ENCODE measurements at regions not wholly inside any gene's neighbourhood (a gene's known extent, or its start where the extent isn't known, plus 50 kb on each side); places are given as distances from the start of the nearest gene placed in this dataset.

DNA sequence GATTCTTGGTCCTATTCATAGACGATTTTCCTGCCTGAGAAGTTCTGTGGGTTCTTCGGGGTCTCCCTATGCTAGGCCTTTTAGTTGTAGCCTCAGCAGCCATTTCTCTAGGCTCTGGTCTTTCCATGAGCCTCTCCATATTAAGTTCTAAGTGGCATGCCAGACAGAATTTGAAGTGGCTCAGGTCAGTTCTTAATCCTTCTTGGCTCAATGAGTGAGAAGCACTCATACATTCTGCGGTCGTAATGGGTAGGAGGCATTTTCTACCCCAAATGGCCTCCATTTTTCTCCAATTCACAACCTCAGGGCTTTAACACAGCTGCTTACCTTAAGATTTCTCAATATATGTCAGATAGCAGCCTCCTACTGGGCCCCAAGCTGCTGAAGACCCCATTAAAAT, 405.3 kb upstream of the GALNT5 start:
- in situ Hi-C loops (cut with MboI) = no loop called here
- H3K9me3 ChIP-seq (ENCODE audit: low read depth) = no peaks in the 10 kb centered on the region
- no peak overlapping the region for H3K4me3 ChIP-seq
- no peak overlapping the region for H2AFZ ChIP-seq
- H3K36me3 ChIP-seq (ENCODE audit: low read depth) = no peaks in the 10 kb centered on the region
- H3K4me2 ChIP-seq (ENCODE audit: unreplicated experiment) = no peak overlapping the region
- H3K27ac ChIP-seq = no peak overlapping the region
- DNase-seq = no peak
- no peak overlapping the region for H3K9ac ChIP-seq
- TF ChIP-seq EZH2phosphoT487 (IDR thresholded peaks at IDR 0.05; ENCODE audit: insufficient read depth, low read depth) (no peak), EZH2 (IDR thresholded peaks at IDR 0.05; ENCODE audit: insufficient read depth, poor library complexity, severe bottlenecking) (no peak)
- H3K9me2 ChIP-seq (ENCODE audit: insufficient read depth) = no peaks in the 10 kb centered on the region
- no peaks in the 10 kb centered on the region for H3K27me3 ChIP-seq (replicated peaks; ENCODE audit: insufficient read depth)
- H4K20me1 ChIP-seq (ENCODE audit: insufficient read depth) = no peaks in the 10 kb centered on the region
- 43 to 51% methylated on average over 4 of the region's 4 CpGs for WGBS, 2 experiments (ENCODE audit: low coverage in 1 of 2, low lambda C conversion rate in 2 of 2, missing lambda C conversion rate in 2 of 2)
- H3K79me2 ChIP-seq (ENCODE audit: insufficient read depth) = no peaks in the 10 kb centered on the region
- no peaks in the 10 kb centered on the region for H3K4me1 ChIP-seq (ENCODE audit: insufficient read depth)
- H3F3A ChIP-seq (ENCODE audit: insufficient read depth) = no peaks in the 10 kb centered on the region

DNA sequence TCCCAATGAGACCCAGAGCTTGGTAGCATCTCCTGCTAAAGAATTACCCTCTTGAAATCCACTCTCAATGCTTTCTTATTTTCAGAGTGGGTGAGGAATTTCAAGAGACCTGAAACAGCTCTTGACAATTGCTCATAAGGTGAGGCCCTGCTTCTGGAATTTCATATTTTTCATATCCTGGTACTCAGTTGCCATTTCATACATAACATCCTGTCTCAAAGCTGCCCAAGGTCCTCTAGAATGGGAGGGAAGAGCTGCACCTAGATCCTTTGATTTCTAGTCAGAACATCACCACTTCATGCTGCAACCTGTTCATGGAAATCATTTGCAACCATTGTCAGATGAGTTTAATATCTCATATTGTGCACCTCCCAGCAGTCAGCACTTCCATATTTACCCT, 404.8 kb upstream of the GALNT5 start:
- TF ChIP-seq EZH2 (IDR thresholded peaks at IDR 0.05; ENCODE audit: insufficient read depth, poor library complexity, severe bottlenecking) (no peak), EZH2phosphoT487 (IDR thresholded peaks at IDR 0.05; ENCODE audit: insufficient read depth, low read depth) (no peak)
- Histone ChIP-seq H3K4me2 (ENCODE audit: unreplicated experiment) (no peak overlapping the region), H2AFZ (no peak overlapping the region), H3K9ac (no peak overlapping the region), H3K9me2 (ENCODE audit: insufficient read depth) (no peaks in the 10 kb centered on the region), H4K20me1 (ENCODE audit: insufficient read depth) (no peaks in the 10 kb centered on the region), H3K4me1 (ENCODE audit: insufficient read depth) (no peaks in the 10 kb centered on the region), H3K27ac (no peak overlapping the region), H3F3A (ENCODE audit: insufficient read depth) (no peaks in the 10 kb centered on the region), H3K79me2 (ENCODE audit: insufficient read depth) (no peaks in the 10 kb centered on the region), H3K4me3 (no peak overlapping the region), H3K27me3 (replicated peaks; ENCODE audit: insufficient read depth) (no peaks in the 10 kb centered on the region), H3K9me3 (ENCODE audit: low read depth) (no peaks in the 10 kb centered on the region), H3K36me3 (ENCODE audit: low read depth) (no peaks in the 10 kb centered on the region)
- in situ Hi-C loops (cut with MboI) = no loop called here
- no peak for DNase-seq

DNA sequence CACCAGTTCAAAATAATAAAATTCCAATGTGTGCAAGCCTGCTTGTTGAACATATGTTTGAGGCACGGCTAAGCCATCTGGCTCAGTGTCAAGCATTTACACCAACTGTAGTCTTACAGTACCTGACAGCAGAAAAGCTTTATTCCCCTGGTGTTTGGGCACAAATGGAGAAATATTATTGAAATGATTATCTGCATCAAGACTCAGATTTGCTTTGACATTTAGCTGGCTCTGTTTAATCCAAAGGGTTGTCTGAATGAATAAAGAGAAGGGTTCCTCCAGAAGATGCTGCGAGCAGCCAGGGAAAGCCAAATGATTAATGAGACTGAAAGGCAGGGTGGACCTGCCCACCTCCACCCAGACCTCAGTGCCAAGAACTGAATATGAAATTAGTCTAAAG, 393.2 kb upstream of the GALNT5 start:
- no peaks in the 10 kb centered on the region for H3K9me2 ChIP-seq (ENCODE audit: insufficient read depth)
- H3K4me2 ChIP-seq (ENCODE audit: unreplicated experiment) = no peak overlapping the region
- no peak overlapping the region for H3K9ac ChIP-seq
- WGBS, 2 experiments (ENCODE audit: low coverage in 1 of 2, low lambda C conversion rate in 2 of 2, missing lambda C conversion rate in 2 of 2) = 5 to 17% methylated on average over 2 of the region's 2 CpGs
- in situ Hi-C loops (cut with MboI) = no loop called here
- no peaks in the 10 kb centered on the region for H3K36me3 ChIP-seq (ENCODE audit: low read depth)
- H3K27me3 ChIP-seq (replicated peaks; ENCODE audit: insufficient read depth) = no peaks in the 10 kb centered on the region
- H3K4me1 ChIP-seq (ENCODE audit: insufficient read depth) = peaks cover 16% of the 10 kb centered on the region
- H3K4me3 ChIP-seq = no peak overlapping the region
- no peak for DNase-seq
- H4K20me1 ChIP-seq (ENCODE audit: insufficient read depth) = no peaks in the 10 kb centered on the region
- no peak for TF ChIP-seq EZH2phosphoT487 (IDR thresholded peaks at IDR 0.05; ENCODE audit: insufficient read depth, low read depth)
- no peak for TF ChIP-seq EZH2 (IDR thresholded peaks at IDR 0.05; ENCODE audit: insufficient read depth, poor library complexity, severe bottlenecking)
- no peaks in the 10 kb centered on the region for H3K9me3 ChIP-seq (ENCODE audit: low read depth)
- H3K27ac ChIP-seq = no peak overlapping the region
- H3F3A ChIP-seq (ENCODE audit: insufficient read depth) = 0 out of 2 replicates have a peak, but pooled peaks cover 6% of the 10 kb centered on the region
- H3K79me2 ChIP-seq (ENCODE audit: insufficient read depth) = no peaks in the 10 kb centered on the region
- no peak overlapping the region; the same call in 1 of the 2 replicates for H2AFZ ChIP-seq

DNA sequence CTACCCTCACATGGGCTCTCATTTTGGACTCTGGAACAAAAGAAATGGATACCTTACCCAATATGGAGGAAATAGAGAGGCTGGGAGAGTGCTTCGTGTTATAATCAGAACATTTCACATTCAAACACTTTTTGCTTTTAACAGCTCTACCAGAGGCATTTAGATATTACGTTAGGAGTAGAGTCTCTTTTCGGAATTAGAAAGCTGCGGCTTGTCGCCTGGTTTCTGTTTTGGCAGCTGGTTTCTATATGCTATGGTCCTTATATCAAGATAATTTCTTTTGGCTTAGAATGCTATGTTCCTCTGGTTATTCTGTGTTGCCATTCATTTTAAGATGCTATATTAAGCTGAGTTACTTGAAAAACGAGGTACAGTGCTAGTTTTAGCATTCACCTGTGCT, 392.8 kb upstream of the GALNT5 start:
- Histone ChIP-seq H3K36me3 (ENCODE audit: low read depth) (no peaks in the 10 kb centered on the region), H3K9ac (no peak overlapping the region), H3K4me1 (ENCODE audit: insufficient read depth) (peaks cover 16% of the 10 kb centered on the region), H3K4me3 (no peak overlapping the region), H2AFZ (no peak overlapping the region; the same call in 1 of the 2 replicates), H3K4me2 (ENCODE audit: unreplicated experiment) (no peak overlapping the region), H4K20me1 (ENCODE audit: insufficient read depth) (no peaks in the 10 kb centered on the region), H3K27ac (no peak overlapping the region), H3K9me3 (ENCODE audit: low read depth) (no peaks in the 10 kb centered on the region), H3F3A (ENCODE audit: insufficient read depth) (0 out of 2 replicates have a peak, but pooled peaks cover 6% of the 10 kb centered on the region), H3K27me3 (replicated peaks; ENCODE audit: insufficient read depth) (no peaks in the 10 kb centered on the region), H3K9me2 (ENCODE audit: insufficient read depth) (no peaks in the 10 kb centered on the region), H3K79me2 (ENCODE audit: insufficient read depth) (no peaks in the 10 kb centered on the region)
- in situ Hi-C loops (cut with MboI) = no loop called here
- WGBS, 2 experiments (ENCODE audit: low coverage in 1 of 2, low lambda C conversion rate in 2 of 2, missing lambda C conversion rate in 2 of 2) = 10 to 11% methylated on average over 6 of the region's 6 CpGs
- no peak for TF ChIP-seq EZH2 (IDR thresholded peaks at IDR 0.05; ENCODE audit: insufficient read depth, poor library complexity, severe bottlenecking)
- TF ChIP-seq EZH2phosphoT487 (IDR thresholded peaks at IDR 0.05; ENCODE audit: insufficient read depth, low read depth) = no peak
- no peak for DNase-seq

GRCh38 chr2:156867201-156867600, 390.3 kb upstream of the GALNT5 start:
- DNase-seq = peak; percentile 40

More at GRCh38 chr2:156867201-156867600, 390.3 kb upstream of the GALNT5 start:
- H2AFZ ChIP-seq = no peak overlapping the region
- H4K20me1 ChIP-seq (ENCODE audit: insufficient read depth) = no peaks in the 10 kb centered on the region
- H3K9me3 ChIP-seq (ENCODE audit: low read depth) = no peaks in the 10 kb centered on the region
- no peak overlapping the region for H3K27ac ChIP-seq
- peaks cover 16% of the 10 kb centered on the region for H3K4me1 ChIP-seq (ENCODE audit: insufficient read depth)
- peak overlapping the region; percentile 2 for H3K4me2 ChIP-seq (ENCODE audit: unreplicated experiment)
- H3K9me2 ChIP-seq (ENCODE audit: insufficient read depth) = no peaks in the 10 kb centered on the region
- no peak overlapping the region for H3K4me3 ChIP-seq
- 93 to 98% methylated on average over 2 of the region's 2 CpGs for WGBS, 2 experiments (ENCODE audit: low coverage in 1 of 2, low lambda C conversion rate in 2 of 2, missing lambda C conversion rate in 2 of 2)
- in situ Hi-C loops (cut with MboI) = no loop called here
- H3K9ac ChIP-seq = no peak overlapping the region
- H3K27me3 ChIP-seq (replicated peaks; ENCODE audit: insufficient read depth) = no peaks in the 10 kb centered on the region
- no peaks in the 10 kb centered on the region for H3K79me2 ChIP-seq (ENCODE audit: insufficient read depth)
- no peaks in the 10 kb centered on the region for H3K36me3 ChIP-seq (ENCODE audit: low read depth)
- H3F3A ChIP-seq (ENCODE audit: insufficient read depth) = 0 out of 2 replicates have a peak, but pooled peaks cover 6% of the 10 kb centered on the region
- TF ChIP-seq EZH2phosphoT487 (IDR thresholded peaks at IDR 0.05; ENCODE audit: insufficient read depth, low read depth) (no peak), EZH2 (IDR thresholded peaks at IDR 0.05; ENCODE audit: insufficient read depth, poor library complexity, severe bottlenecking) (no peak)
